GM19351 (cell line): ENCODE measurements at regions not wholly inside any gene's neighbourhood (a gene's known extent, or its start where the extent isn't known, plus 50 kb on each side); places are given as distances from the start of the nearest gene placed in this dataset.

Experiments
- ATAC-seq: cut with Tn5 transposase; IDR thresholded peaks from one replicate; pipeline ENCODE4 v1.9.1; 2021; ENCODE audit warnings: mild to moderate bottlenecking, moderate library complexity; ENCODE audit not compliant: unreplicated experiment

DNA sequence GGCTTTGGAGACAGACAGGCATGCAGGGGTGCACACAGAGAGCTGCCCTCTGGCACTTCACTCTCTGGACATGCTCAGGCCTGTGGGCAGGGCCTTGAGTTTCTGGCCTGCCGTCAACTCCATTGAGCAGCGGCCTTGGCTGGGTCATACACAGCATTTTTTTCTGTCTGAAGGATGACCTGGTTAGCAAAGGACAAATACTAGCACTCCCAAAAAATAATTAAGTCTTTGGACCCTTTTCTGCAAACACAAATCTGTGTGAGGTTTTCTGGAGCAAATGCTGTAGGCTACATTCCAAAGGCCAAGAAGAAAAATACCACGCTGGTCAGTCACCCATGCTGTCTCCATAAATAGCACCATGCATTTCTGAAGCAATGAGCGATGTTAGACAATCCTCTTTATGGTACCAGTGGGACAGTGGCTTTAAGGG, 124.7 kb upstream of the CTAGE1 start:
- no peak for ATAC-seq

DNA sequence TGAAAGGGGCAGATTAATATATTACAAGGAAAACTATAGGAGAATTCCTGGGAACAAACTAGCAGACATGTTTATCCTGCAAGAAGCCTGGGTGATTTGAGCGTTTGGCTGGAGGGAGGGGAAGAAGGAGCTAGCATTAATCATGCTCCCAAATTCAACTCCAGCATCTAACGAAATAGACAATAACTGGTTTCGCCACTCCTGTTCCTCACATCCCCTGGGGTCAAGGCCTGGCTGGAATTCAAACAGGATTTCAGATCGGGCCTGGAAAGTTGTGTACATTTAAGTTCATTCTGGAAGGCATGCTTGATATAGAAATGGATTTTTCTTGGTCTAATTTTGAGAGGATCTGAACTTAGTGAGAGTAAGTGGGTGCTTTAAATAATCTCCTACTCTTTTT, 126.1 kb upstream of the CTAGE1 start:
- no peak for ATAC-seq

DNA sequence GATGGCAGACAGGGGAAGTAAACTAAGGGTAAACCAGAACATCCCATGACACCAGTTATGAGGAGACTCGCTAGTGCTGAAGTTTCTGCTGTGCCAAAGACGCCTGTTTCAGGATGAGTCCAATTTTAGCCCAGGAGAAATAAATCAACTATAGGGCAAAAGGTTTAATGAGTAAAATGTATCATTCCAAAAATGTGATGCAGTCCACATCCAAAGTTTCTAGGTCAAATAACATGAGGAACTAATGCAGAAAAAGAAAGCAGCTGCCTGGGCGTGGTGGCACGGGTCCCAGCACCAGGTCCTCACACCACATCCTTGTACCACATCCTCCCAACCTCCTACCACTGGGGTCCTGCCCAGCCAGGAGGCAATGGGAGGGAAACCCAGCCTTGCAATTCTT, 126.9 kb upstream of the CTAGE1 start:
- no peak for ATAC-seq

DNA sequence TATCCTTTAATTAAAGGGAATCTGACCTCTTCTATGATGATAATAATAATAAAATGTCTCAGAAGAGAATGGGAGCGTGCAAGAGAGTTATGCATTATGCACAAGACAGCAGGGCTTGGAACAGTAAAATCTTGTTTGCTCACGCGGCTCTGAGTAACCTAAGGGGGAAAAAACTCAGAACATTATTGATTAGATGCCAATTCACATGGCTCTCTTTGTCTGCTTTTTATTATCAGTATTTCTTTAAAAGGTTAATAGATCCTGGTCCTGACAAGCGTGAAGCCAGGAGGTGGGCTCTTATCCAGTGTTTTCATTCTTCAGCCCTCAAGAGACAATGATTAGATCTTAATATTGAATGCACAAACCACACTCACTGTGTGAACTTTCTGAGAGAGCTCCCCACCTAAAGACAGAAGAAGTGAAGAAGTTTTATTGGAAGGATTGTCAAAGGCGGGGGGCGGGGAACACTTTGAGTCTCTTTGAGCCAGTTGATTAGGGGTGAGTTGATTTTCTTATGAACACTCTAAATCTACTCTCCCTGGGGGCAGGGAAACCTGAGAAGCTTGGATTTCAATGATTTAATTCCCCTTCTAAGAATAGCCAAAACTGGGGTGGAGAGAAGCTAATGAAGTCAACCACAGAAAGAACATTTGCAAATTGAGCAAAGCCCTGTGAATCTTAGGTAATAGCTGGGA, 127.5 kb upstream of the CTAGE1 start:
- no peak for ATAC-seq

DNA sequence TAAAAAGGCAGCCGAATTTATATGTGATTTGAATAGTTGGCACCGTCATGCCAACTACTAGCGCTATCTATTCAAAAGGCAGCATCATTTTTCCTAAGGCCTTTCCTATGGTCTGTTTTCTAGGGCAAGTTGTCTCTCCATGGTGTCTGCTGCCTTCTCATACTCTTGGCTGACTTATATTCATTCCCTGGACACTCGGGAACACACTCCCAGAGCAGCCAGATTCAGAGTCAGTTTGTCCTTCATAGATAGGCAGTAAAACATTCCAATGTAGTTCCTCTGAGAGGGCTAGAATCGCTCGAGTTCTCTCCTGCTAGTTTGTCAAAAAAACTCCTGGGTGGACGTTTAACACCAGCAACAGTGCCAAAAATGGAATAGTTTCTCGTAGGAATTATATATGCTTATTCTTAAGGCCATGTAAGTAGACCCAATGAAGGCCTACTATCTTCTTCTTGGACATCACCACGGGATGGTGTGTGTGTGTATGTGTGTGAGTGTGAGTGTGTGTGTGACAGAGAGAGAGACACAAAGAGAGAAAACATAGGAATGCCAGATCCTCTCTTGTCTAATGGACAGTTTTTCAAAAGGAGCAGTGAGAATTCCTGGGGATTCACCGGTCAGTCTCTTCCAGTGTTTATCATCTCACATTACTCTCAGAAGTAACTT, 129.3 kb upstream of the CTAGE1 start:
- no peak for ATAC-seq

DNA sequence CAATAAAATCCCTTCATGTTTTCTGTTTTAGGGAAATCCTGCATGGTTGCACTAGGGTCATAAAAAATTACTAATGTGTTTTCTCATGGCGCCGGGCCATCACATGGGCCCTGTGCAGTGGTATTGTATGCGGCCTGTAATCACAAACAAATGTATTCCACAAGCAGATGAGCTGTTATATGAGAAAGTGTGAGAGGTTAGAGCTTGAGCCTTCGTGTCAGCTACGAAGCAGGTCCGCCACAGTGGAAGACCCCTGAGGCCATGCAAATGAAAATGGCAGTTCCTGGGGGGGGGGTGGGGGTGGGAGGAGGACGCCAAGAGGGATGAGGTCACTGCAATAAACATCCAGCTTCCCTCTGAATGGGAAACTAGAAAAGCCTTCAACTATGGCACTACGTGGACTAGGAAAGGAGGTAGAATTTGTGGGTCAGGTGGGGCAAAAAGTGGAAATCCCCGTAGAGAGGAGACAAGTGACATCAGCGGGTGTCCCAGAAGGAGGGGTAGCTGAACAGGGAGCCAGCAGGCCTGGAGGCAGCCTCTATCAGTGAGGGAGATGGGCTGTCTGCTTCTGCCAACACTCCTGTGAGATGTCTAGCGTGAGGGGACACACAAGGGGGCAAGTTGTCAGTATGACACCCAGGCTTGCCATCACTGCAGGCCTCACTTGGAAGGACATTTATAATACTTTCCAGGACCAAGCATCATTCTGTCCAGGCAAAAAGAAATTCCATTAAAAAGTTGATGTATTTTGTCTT, 130.3 kb upstream of the CTAGE1 start:
- no peak for ATAC-seq

DNA sequence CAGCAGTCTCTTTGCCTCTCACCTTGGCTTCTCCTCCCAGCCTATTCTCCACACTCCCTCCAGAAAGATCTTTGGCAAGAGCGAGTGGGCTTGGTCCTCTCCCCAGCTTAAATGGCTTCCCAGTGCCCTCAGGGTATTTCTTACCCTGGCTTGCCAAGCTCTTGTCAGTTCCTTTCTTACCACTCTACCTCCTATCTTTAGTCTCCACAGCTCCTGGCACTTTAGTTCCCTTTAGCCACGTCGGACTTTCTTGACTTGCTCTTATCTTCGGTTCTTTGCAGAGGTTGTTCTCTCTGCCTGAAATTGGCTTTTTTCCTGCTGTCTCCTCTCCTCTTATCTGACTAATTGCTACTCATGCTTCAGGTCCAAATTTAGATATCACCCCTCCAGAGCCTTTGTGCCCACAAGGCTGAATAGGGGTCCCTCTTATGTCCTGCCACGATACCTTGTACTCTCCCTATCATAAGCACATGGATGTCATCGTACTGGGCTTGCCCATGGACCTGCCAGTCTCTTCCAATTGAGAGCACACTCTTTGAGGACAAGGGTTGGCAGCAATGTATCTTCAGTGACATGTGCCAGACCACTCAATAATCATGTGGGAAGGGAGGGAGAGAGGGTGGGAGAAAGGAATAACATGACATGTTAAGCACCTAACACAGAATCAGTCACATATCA, 131.7 kb upstream of the CTAGE1 start:
- no peak for ATAC-seq

DNA sequence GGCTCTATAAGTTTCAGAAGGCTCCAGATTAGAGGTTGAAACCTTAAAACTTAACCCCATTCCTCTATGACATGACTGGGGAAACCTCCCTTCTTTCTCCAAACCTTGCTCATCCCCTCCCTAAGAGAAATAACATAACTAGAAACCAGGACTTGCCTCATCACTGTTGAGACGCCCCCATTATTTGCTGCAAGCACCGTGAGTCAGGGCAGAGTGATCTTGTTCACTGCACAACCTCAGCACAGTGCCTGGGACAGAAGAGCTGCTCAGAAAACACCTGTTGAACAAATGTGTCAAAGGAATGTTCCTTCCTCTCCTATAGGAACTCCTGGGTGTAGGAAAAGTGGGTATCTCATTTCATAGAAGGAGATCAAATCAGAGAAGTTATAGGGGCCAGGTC, 132.7 kb upstream of the CTAGE1 start:
- ATAC-seq = no peak

DNA sequence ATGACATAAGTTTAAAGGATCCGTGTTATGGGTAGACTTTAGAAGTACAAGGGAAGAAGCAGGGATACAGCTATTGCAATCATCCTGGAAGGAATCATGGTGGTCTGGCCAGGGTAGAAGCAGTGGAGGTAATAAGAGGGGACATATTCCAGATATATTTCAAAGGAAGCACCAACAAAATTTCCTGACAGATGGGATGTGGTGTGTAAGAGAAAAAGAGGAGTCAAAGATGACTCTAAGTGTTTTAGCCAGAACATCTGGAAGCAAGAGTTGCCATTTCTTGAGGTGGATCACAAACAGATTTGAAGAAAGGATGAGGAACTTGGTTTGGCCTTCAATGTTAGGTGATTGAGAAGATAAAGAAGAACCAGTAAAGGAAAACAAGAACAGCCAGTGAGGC, 133.1 kb upstream of the CTAGE1 start:
- ATAC-seq = no peak

DNA sequence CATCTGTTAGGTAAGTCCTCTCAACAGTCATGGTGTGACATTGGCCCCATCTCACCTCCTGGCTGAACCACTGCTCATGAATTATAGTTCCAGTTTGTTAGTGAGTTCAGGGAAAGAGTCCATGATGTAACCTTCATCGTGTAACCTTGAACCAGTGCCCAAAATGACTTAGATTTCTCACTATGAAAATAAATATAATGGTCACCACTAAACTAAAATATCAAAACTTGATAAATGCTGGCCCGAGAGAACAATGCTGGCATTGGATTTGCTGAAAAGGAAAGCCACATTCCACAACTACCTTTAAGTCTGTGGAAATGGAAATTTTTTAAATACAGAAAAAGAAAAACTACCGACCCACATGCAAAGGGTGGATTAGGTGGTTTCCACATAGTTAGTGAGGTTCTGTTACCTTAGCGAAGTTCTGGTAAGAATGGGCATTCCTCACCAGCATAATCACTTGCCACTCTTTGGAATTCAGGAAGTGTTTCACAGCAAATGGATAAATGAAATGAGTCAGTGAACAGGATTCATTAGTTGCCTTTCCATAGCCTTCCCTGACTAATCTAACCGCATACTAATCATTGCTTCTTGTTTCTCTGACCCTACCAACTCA, 133.9 kb upstream of the CTAGE1 start:
- no peak for ATAC-seq

DNA sequence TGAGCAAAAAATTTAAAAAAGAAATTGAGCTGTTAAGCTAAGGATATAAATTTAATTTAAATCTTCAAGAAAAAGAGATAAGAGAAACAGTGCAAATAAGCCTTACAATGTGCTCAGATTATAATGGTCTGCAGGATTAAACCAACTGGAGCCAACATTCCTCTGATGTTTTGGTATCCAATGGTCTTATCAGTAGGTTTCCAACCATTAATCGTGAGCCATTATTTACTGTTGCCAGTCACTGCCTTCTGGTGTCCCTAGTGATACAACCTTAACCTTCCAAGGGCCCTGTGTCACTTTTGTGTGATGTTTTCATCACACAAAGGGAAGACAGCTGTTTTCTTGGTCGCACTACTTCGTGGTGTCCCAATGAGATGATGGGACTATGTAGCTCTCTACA, 134.5 kb upstream of the CTAGE1 start:
- ATAC-seq = no peak

DNA sequence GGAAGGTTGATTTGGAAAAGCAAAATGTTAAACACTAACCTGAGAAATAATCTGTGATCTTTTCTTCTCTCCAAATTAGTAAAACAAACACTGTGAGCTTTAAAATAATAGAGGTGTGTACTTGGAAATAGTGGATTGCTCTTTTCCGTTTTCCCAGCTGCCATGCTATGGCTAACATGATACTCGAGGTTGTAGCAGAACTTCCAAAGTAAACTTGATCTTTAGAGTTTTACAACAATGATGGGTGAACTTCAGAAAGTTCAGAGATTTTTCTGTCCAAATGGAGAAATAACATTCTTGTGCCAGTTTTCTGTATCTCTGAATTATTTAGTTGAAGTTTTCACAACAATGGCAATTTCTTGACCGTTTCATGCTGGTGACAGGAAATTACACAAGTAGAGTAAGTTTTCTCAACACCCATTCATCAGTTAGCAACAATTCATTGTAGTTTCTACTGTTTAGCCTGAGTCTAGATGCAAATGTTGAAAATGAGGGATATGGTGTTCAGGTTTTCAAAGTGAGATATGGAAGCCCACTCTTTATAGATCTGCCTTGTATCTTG, 135.3 kb upstream of the CTAGE1 start:
- no peak for ATAC-seq

DNA sequence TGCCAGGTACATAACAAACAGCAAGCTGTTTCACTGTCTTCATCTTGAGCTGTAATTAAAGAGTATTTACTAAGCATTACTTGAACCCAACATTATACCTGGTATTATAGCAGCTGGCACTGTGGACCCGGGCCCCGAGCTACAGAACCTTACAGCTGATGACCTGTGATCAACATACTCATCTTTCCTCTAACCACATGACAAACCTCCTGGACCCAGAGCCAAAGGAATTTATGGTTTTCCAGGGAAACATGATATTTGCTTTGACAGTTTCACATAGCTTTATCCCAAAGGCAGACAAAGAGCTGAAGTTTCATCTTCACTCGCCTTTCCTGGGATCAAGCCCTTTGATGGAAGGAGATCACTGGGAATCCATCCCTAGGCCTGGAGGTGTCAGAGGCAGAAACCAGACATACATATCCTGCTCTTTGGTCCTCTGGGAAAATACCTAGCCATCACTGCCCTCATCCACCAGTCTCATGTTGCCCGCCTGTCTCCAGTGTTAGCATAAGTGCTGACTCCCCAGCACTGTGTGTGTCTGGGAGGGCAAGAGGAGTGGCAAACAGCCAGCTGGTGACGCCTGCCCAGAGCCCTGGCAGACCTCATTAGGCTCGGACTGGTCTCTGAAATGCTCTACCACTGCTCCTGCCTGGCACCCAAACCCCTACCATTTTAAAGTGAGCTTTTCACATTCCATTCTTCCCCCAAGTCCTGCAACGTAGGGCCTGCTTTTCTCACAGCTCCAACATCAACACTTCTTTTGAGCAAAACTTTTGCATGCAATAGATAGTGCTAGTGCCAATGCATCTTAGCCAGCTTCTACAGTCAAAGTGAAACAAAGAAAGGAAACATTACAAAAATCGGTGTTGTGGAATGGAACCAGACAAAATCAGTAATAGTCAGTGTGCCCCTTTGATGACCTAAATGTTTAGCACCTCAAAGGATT, 138.8 kb upstream of the CTAGE1 start:
- ATAC-seq = no peak

DNA sequence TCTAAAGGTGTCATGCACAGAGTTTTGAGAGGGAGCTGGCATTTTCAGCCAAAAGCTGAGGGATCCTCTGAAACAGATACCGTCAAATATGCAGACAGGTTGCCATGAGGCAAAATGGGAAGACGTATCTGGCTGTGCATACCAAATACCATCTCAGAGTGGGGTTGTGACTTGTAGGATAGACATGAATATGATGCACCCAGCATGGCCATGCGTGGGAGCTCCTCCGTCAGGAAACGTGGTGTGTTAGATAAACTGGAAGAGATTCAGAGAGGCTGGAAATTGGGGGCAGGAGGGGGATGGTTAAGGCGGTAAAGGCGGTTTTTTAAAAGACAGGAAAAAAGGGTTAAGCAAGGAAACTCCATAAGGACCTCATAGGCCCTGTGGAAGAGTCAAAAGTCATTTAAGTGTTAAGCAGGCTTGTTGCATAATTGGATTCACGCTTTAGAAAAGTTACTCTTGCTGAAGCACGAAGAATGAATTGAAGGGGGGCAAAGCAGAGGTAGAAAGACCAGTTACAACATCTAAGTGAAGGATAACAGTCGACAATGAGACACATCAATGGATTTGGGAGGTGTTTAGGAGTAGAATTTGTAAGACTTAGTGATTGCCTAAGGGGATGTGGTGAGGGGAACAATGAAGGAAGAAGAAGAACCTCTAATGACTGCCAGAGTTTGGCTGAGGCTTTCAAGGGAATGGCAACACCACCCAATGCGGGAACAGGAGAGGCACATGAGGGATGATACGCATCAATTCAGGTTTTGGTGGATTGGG, 139.6 kb upstream of the CTAGE1 start:
- ATAC-seq = no peak

DNA sequence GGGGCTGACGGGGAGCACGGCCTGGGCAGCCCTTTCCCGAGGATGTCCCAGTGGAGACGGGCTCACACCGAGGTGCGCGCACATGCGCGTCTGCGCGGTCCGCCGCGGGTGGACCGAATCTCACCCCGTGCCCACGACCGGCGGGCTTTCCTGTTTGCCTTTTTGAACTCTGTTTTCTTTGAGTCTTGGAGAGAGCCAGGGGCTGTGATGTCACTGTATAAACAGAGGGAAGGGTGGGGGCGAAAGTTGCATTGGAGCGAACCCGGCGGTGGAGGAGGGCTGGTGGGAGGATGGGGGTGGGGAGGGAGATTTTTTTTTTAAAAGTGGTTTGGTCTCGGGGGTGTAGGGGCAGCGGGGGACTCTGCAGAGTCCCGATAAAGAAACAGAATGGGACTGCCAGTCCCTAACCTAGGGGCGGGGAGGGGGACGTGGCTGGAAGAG, 141.2 kb upstream of the CTAGE1 start:
- ATAC-seq = no peak

DNA sequence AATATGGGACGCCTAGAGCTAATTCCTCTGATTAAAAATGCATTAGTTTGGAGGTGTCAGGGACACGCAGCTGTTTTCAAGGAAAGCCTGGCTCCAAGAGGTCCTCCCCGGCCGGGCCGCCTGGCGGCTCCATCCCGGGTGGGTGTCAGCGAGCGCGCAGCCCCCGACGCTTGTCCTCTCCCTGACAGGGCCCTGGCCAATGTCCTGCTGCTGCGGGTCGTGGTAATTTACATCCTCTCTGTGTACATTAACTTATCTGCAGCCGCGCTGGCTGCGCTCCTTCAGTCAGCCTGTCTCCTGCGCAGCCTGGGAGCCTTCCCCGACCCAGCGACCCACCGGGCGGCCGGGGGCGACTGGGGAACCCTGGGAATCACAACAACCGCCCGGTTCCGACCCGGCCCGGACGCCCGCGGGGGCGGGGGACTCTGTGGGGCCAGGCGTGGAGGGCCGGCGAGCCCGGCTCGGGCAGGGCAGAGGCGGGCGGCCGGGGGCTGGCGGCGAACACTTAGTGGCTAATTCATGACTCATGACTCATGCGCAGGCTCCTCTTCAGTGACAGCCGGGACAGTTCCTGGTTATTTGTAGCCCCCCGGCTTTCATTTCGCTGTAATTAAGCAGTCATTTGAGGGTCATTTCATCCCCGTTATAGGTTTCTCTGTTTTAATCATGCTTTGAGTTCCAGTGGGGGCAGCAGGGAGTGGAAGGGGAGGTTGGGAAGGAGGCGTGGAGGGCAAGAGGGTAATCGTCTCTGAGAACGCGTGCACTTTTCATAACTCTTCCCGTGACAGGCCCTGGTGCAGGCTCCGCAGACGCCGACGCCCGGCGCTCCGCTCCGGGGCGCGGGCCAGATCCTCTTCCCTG, 141.9 kb upstream of the CTAGE1 start:
- ATAC-seq = no peak

DNA sequence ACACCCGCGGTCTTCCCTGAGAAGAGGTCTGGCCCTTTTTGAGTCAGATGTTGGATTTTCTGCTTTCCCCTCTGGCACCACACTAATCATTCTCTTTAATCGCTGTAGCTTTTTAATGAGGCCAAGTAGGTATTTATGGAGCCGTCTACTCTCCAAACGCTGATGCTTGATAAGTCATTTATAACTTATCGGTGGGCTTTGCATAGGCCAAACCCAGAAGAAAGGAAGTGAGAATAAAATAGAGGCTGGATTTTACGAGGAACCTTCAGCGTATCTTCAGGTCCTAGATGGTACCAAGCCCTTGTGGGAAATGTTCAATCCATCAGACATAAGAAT, 142.5 kb upstream of the CTAGE1 start:
- no peak for ATAC-seq

DNA sequence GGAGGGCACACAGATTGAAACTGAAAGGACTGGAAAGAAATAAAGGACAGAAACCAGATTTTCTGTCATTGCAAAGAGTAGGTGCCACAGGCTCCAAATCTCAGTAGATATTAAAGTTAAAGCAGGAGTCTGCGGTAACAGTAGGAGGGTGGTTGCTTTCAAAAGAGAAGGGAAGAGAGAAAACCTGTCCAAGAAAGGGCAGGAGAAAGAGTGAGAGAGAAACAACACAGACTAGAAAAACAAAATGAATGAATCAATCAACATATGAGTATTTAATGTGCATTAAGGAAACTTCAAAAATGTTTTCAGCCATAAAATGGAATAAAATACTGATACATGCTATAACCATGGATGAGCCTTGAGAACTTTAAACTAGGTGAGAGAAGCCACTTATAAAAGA, 143.1 kb upstream of the CTAGE1 start:
- ATAC-seq = no peak
